Fibroblast of pulmonary artery (primary cell): ENCODE measurements at regions not wholly inside any gene's neighbourhood (a gene's known extent, or its start where the extent isn't known, plus 50 kb on each side); places are given as distances from the start of the nearest gene placed in this dataset.

Experiments
- DNase-seq: peaks from one replicate; pipeline ENCODE4 v3.0.0-alpha.2; 2010; ENCODE audit warnings: low read depth
- H3K4me3 ChIP-seq: replicated peaks from 2 replicates; pipeline ENCODE4 v1.5.1; 2011; ENCODE audit warnings: low read depth, mild to moderate bottlenecking, control low read depth, low read length, moderate library complexity
- TF ChIP-seq, protein P1 (sequence below): IDR thresholded peaks from 2 replicates; pipeline ENCODE4 v1.5.1; 2011; ENCODE audit warnings: mild to moderate bottlenecking, control low read depth, low read length, inconsistent platforms; ENCODE audit errors: missing control alignments

DNA sequence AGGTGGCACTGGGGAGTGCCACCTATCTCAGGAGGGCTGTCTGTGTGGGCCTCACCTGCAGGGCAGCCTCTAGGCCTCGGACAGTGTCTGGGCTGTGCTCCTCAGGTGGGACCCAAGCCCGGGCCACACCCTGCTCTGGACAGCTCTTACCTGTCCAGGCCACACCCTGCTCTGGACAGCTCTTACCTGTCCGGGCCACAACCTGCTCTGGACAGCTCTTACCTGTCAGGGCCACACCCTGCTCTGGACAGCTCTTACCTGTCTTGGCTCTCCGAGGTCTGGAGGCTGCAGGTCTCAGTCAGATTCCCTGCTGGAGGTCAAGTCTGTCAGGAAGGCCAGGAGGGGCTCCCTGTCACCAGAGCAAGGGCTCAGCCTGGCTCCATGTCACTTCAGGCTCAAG is 80.6 kb downstream of the LINGO1 start:
- TF ChIP-seq, protein P1, sequence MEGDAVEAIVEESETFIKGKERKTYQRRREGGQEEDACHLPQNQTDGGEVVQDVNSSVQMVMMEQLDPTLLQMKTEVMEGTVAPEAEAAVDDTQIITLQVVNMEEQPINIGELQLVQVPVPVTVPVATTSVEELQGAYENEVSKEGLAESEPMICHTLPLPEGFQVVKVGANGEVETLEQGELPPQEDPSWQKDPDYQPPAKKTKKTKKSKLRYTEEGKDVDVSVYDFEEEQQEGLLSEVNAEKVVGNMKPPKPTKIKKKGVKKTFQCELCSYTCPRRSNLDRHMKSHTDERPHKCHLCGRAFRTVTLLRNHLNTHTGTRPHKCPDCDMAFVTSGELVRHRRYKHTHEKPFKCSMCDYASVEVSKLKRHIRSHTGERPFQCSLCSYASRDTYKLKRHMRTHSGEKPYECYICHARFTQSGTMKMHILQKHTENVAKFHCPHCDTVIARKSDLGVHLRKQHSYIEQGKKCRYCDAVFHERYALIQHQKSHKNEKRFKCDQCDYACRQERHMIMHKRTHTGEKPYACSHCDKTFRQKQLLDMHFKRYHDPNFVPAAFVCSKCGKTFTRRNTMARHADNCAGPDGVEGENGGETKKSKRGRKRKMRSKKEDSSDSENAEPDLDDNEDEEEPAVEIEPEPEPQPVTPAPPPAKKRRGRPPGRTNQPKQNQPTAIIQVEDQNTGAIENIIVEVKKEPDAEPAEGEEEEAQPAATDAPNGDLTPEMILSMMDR, result no peak
- H3K4me3 ChIP-seq, result no peak overlapping the region
- DNase-seq, result no peak

DNA sequence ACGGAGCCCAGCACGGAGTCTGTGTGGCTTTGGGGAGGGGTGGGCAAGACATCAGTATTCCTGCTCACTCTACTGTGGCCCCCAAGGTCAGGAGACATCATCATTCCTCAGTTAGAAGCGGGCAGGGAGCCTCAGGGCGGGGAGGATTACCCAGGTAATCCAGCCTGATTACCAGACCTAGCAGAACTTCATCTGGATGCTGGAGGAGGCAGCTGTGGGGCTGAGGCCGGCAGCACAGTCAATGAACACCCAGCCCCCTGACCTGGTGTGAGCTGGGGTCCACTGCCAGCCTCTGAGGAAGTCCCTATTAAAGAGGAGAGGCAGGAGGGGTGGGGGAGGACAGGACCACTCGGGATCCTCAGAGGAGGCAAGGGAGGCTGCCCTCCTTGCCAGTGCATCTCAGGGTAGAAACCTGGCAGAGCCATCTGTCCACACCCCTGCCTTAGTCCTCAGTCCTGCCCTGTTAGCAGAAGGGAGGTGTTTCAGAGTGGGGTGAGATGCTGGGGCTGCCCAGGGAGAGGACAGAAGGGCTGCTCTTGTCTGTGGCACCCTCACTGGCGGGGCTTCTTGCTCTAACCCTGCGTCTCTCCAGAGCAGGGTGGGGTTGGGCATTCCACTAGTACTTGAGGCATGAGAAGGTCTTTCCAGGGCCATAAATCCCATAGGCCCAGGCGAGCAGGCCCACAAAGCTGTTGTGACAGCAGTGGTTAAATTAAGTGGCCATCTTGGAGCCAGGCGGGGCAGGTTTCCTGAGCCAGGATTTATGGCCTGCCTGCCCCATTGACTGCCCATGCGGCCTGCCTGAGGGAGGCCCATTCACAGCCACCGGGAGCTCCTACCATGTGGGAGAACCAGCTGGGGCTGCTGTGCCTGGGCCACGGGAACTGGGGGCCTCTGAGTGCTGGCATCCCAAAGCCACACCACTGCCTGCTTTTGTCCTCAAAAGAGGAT is 82.1 kb downstream of the LINGO1 start:
- no peak for DNase-seq
- H3K4me3 ChIP-seq, result no peak overlapping the region
- TF ChIP-seq, protein P1, result no peak

DNA sequence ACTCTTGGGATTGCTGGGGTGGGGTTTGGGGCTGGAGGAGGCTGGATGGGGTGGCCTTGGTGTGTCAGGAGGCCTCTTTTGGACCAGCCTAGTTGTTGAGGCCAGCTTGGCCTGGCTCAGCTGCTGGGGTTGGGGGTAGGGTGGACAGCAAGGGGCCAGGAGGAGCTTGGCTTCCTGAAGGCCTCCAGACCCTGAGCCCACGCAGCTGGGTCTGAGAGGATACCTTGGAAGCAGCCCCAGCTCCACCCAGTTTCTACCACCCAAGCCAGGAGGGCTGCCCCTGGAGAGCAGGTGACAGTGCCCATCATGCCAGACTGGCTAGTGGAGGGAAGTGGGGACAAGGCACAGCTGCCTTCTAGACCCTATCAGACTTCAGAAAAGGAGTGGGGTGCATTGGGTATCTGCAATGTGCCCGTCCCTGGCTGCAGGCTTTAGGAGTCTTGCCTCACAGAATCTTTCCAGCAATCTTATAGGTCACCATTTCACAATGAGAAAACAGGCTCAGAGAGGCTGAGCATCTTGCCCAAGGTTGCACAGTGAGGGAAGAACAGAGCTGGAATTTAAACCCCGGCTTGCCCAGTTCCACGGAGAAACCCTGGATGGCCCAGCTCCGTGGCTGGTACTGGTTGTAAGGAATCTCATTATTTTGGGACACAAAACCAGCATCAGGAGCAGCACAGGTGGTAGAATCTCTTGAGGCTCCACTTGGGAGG is 83.0 kb downstream of the LINGO1 start:
- DNase-seq, result no peak
- TF ChIP-seq, protein P1, result no peak
- H3K4me3 ChIP-seq, result no peak overlapping the region

DNA sequence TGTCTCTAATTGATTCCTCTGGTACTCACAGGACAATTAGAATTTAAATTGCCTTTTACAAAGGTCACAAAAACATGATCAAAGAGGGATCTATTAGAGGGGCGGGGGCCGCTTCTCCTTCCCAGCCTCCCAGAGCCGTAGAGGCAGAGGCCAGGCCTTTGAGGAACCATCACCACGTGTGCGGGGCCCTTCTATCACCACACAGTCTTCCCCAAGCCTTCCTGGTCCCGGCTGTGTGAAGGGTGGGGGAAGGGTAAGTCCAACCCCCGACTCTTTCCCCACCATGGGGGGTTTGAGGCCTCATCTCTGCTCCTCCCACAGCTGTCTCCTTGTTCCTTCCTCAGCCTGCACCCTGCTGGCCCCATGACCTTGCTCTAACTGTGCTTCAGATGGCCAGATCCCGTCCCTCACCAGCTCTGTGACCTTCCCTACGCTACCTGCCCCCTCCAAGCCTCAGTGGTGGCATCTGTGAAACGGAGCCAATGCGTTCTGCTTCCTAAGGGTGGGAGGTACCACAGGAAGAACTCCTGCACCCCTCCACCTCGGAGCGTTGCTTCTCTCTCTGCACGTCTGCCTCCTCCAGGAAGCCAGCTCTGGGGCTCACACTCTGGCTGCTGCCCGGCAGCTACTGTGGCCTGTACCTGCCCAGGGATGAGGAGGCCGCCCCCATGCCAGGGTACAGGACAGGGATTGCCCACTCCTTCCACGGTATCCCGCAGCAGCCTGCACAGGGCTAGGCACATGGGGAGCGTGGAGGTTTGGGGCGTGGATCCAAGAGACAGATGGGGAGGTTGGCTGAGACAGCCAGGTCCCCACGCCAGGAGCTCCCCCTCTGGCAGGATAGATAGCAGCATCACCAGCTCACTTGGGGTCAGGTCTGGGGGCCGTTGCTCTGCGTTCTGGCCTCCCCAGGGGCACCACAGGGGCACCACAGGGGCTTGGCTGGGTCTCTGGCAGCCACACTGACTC is 83.8 kb downstream of the LINGO1 start:
- TF ChIP-seq, protein P1, result no peak
- H3K4me3 ChIP-seq, result no peak overlapping the region
- no peak for DNase-seq

DNA sequence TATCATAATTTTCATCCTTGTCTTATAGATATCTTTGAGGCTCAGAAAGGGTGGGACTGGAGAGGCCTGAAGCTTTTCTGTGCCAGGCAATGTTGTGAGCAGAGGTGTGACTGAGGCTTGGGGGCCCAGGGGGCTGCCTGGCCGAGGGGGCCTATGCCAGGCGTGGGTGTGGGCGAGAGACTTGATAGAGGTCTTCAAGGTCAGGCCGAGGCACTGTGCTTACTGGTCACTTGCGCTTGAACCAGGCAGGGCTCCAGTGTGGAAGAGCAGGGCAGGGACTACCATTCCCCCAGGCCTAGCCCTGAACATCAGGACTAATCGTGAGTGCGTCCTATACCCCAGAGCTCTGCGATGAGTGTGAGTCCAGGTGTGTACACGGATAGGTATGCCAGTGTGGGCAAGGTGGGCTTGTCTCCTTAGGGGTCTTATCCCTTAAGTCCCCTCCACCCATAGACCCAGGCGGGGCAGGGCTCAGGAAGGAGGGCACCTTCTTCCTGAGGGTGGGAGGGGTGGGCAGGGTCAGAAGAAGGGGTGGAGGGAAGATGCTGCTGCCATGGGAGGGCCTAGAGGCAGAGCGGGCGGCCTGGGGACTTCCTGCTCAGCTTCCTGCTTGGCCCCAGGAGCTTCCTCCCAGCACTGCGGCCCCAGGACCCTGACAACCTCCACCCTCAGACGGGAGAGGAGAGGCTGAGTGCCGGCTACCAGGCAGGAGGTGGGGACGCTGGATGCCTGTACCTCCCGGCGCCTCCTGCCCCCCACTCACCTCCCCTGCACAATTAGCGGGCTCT is 84.7 kb downstream of the LINGO1 start:
- TF ChIP-seq, protein P1, result no peak
- DNase-seq, result no peak
- no peak overlapping the region for H3K4me3 ChIP-seq

DNA sequence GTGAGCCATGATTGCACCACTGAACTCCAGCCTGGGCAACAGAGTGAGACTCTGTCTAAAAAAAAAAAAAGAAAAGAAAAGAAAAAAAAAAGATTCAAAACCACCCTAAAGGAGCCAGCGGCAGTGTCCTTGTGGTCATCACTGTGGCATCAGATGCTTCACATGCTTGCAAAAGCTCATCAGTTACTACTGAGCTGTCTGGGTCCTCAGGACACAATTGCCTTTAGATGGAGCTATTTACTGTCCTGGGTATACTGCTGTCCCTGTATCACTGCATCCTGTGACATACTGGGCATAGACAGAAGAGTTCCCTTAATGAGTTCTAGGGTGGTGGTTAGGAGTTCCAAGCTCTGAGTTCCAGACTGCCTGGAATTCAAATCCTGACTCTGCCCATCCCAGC is 85.8 kb downstream of the LINGO1 start:
- no peak overlapping the region for H3K4me3 ChIP-seq
- DNase-seq, result no peak
- TF ChIP-seq, protein P1, result no peak
